Pancreas (tissue), 10 donors: ENCODE measurements at regions not wholly inside any gene's neighbourhood (a gene's known extent, or its start where the extent isn't known, plus 50 kb on each side); places are given as distances from the start of the nearest gene placed in this dataset.

ENCODE experiments used
- ATAC-seq, 4 donors: fragments of 200-7000 bp; cut with Tn5 transposase; one replicate each; pipeline versions ENCODE4 v1.8.0 to v1.9.1; 2020; ENCODE audit warnings: mild to moderate bottlenecking in 4 of 4, moderate library complexity in 4 of 4
- DNase-seq, 6 donors: peaks; one replicate each; pipeline ENCODE4 v3.0.0-alpha.2; 2020
- FAIRE-seq: peaks from 2 replicates; lab custom pipeline; 2012; peaks lifted over from hg19 to GRCh38; lab: Jason Lieb, UNC
- H3K27ac ChIP-seq, 4 donors: fragments of 200-600 bp; sonication (generic); 1 replicate in 3 of 4; 2 replicates in 1 of 4; pipeline versions ENCODE4 v1.5.0 to v1.8.0; 2020
- H3K27me3 ChIP-seq, 4 donors: fragments of 200-600 bp; one replicate each; pipeline ENCODE4 v1.8.0; 2021
- H3K36me3 ChIP-seq, 3 donors: fragments of 200-600 bp; sonication (generic) in 1 of 3; one replicate each; pipeline versions ENCODE4 v1.5.0 to v1.8.0; 2020 to 2021
- H3K4me1 ChIP-seq, 3 donors: fragments of 200-600 bp; one replicate each; pipeline ENCODE4 v1.8.0; 2021
- H3K4me3 ChIP-seq, 4 donors: fragments of 200-600 bp; sonication (generic) in 2 of 4; one replicate each; pipeline versions ENCODE4 v1.5.0 to v1.8.0; 2020 to 2021
- H3K9me3 ChIP-seq, 4 donors: fragments of 200-600 bp; one replicate each; pipeline ENCODE4 v1.8.0; 2021
- CTCF ChIP-seq, 4 donors: fragments of 200-600 bp; sonication (generic) in 3 of 4; IDR thresholded peaks; one replicate each; pipeline versions ENCODE4 v1.5.0 to v1.8.0; 2021; ENCODE audit warnings: antibody characterized with exemption in 4 of 4
- WGBS, 2 donors: extraction: QIAGEN DNeasy Blood & Tissue Kit; methylation state at CpG; one replicate each; pipeline ENCODE4 v1.1.7; 2013; 5-methylcytosine and 5-hydroxymethylcytosine counted together
- intact Hi-C, 3 donors: fragments of 100-400 bp; cut with DNase I; formaldehyde crosslinking; loops; one replicate each; pipeline versions ENCODE4 v1.11.1 to v1.14.2; 2022
- donor health status: healthy with polysubstance abuse.
- donor health status: DM: no; HTN: no; CAD: no; lungs with moderate emphysema.
- donor health status: DM: no; HTN: no; CAD: no.
- donor health status: control.
- donor health status: control.
- donor health status: Bipolar disorder and iron deficiency.
- donor health status: DM: yes; HTN: yes; CAD: no.
- donor health status: DM: no; HTN: no; CAD: no.
- donor health status: DM: no; HTN: no; CAD: no.
- donor health status: DM: yes; HTN: yes; CAD: no.

GRCh38 chr4:170656506-170656905 lies 566.8 kb upstream of the AADAT start:
- 48 to 61% methylated on average over 2 of the region's 2 CpGs for WGBS, 2 donors
- Histone ChIP-seq H3K27ac (no peak overlapping the region), H3K4me1 (no peaks in the 10 kb centered on the region), H3K36me3 (no peaks in the 10 kb centered on the region), H3K27me3 (no peaks in the 10 kb centered on the region), H3K9me3 (no peaks in the 10 kb centered on the region), H3K4me3 (no peak overlapping the region)
- DNase-seq (no peak), FAIRE-seq (no peak), ATAC-seq (no peak)
- TF ChIP-seq CTCF (IDR thresholded peaks at IDR 0.05) = no peak
- intact Hi-C loops = no loop called here

GRCh38 chr4:170652571-170652970 lies 562.8 kb upstream of the AADAT start:
- Histone ChIP-seq H3K4me3 (no peak overlapping the region), H3K27me3 (no peaks in the 10 kb centered on the region), H3K27ac (no peak overlapping the region), H3K4me1 (no peaks in the 10 kb centered on the region), H3K9me3 (no peaks in the 10 kb centered on the region), H3K36me3 (no peaks in the 10 kb centered on the region)
- DNase-seq (no peak), ATAC-seq (no peak), FAIRE-seq (no peak)
- intact Hi-C loops = no loop called here
- TF ChIP-seq CTCF (IDR thresholded peaks at IDR 0.05) = no peak

GRCh38 chr4:170651786-170652185 lies 562.0 kb upstream of the AADAT start:
- no peak for TF ChIP-seq CTCF (IDR thresholded peaks at IDR 0.05)
- DNase-seq (no peak), FAIRE-seq (no peak), ATAC-seq (no peak)
- Histone ChIP-seq H3K36me3 (no peaks in the 10 kb centered on the region), H3K4me1 (no peaks in the 10 kb centered on the region), H3K9me3 (no peaks in the 10 kb centered on the region), H3K27ac (no peak overlapping the region), H3K4me3 (no peak overlapping the region), H3K27me3 (no peaks in the 10 kb centered on the region)
- intact Hi-C loops = no loop called here
- 48 to 64% methylated on average over 1 of the region's 1 CpG for WGBS, 2 donors

GRCh38 chr4:170627418-170627817 lies 537.7 kb upstream of the AADAT start:
- ATAC-seq = no peak
- Histone ChIP-seq H3K27me3 (no peaks in the 10 kb centered on the region), H3K9me3 (no peaks in the 10 kb centered on the region), H3K4me1 (no peaks in the 10 kb centered on the region), H3K36me3 (no peaks in the 10 kb centered on the region), H3K27ac (no peak overlapping the region), H3K4me3 (no peak overlapping the region)
- intact Hi-C loops = no loop called here
- WGBS, 2 donors = 67 to 81% methylated on average over 2 of the region's 2 CpGs
- TF ChIP-seq CTCF (IDR thresholded peaks at IDR 0.05) = no peak
- DNase-seq = no peak
- FAIRE-seq = no peak

GRCh38 chr4:170623899-170624298 lies 534.1 kb upstream of the AADAT start:
- Histone ChIP-seq H3K9me3 (no peaks in the 10 kb centered on the region), H3K27me3 (no peaks in the 10 kb centered on the region), H3K36me3 (no peaks in the 10 kb centered on the region), H3K4me3 (no peak overlapping the region), H3K27ac (no peak overlapping the region), H3K4me1 (no peaks in the 10 kb centered on the region)
- intact Hi-C loops = no loop called here
- 56 to 60% methylated on average over 7 of the region's 7 CpGs for WGBS, 2 donors
- ATAC-seq = no peak
- no peak for FAIRE-seq
- no peak for DNase-seq
- no peak for TF ChIP-seq CTCF (IDR thresholded peaks at IDR 0.05)
